GM19043 (cell line): ENCODE measurements at regions not wholly inside any gene's neighbourhood (a gene's known extent, or its start where the extent isn't known, plus 50 kb on each side); places are given as distances from the start of the nearest gene placed in this dataset.
A peak's percentile ranks its signal among the peaks of the same experiment; 100 is the strongest.
"Not testable (repeated sequence)": the region's sequence is repeated elsewhere in the genome, so short reads cannot be mapped to it uniquely, and the experiment has no call there.

ENCODE experiments used
- ATAC-seq: cut with Tn5 transposase; IDR thresholded peaks from one replicate; pipeline ENCODE4 v1.9.1; 2021; ENCODE audit warnings: low read depth; ENCODE audit not compliant: unreplicated experiment

DNA sequence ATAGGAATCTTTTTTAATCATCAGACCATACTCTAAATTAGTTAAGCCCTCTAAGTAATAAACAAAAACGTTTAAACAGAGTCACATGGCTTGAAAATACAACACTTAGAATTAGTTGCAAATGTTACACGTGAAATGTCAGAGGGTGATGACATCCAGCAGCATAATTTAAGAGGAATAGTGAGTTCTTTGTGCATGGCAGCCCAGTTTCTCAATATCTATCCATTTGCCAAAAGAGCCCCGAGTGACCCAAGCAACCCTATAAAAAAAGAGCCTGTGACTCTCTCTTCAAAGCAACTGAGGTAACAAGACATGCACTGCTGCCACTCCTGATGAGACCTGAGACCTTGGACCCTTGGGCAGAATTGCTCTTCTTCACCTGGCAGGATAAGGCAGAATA is 96.9 kb upstream of the RASA1 start:
- ATAC-seq: no peak

DNA sequence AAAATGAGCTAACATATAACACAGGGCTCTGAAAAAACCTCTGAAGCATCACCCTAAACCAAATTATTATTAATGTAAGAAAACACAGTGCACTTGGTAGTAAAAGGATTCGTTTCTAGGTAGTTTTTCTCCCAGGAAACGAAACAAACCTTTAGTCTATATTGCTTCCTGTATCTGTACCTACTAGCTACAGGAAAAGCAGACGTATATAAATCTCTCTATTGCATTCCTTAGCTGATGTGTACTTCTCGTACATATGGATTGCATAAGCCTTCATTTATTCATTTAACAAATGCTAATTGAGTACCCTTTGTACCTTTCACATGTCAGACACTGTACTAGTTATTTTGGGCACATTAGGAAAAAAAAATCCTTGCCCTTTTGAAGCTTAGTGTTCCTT is 85.0 kb upstream of the RASA1 start:
- ATAC-seq: no peak

GRCh38 chr5:87183896-87184295 is 83.8 kb upstream of the RASA1 start:
- no peak for ATAC-seq

GRCh38 chr5:87184605-87185004 is 83.1 kb upstream of the RASA1 start:
- ATAC-seq: no peak

GRCh38 chr5:87185838-87186237 is 81.8 kb upstream of the RASA1 start:
- ATAC-seq: no peak

GRCh38 chr5:87188391-87188790 is 79.3 kb upstream of the RASA1 start:
- ATAC-seq: no peak

- ATAC-seq: no peak
Measured at GRCh38 chr5:87190041-87190440, 77.6 kb upstream of the RASA1 start.

GRCh38 chr5:87190687-87191086 is 77.0 kb upstream of the RASA1 start:
- ATAC-seq: peak; percentile 47

GRCh38 chr5:87191645-87192044 is 76.0 kb upstream of the RASA1 start:
- ATAC-seq: no peak

- ATAC-seq: peak; percentile 49
Measured at GRCh38 chr5:87195104-87195591, 72.5 kb upstream of the RASA1 start.

DNA sequence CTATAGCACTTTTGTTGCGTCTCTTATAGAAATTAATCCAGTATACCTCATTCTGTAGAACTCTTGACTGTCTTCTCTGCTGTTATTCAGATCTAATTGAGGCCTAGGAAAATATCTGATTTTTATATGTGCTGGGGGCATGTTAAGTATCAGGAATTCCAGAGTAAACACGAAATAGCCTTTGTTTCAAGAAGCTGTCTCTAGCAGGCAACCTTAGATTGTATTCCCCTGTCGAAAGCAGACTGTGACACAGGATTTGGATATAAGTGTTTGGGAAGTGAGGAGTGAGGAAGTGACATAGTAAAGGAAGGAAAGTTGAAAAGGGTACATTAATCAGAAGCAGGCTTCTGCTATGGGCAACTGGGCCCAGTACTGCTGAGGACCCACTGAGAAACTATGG is 72.1 kb upstream of the RASA1 start:
- no peak for ATAC-seq

GRCh38 chr5:87198010-87198409 is 69.7 kb upstream of the RASA1 start:
- no peak for ATAC-seq

DNA sequence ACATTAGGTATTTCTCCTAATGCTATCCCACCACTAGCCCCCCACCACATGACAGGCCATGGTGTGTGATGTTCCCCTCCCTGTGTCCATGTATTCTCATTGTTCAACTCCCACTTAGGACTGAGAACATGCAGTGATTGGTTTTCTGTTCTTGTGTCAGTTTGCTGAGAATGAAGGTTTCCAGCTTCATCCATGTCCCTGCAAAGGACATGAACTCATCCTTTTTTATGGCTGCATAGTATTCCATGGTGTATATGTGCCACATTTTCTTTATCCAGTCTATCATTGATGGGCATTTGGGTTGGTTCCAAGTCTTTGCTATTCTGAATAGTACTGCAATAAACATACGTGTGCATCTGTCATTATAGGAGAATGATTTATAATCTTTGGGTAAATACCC is 68.4 kb upstream of the RASA1 start:
- not testable (repeated sequence) for ATAC-seq

- not testable (repeated sequence) for ATAC-seq
Measured at GRCh38 chr5:87199704-87200103, 68.0 kb upstream of the RASA1 start.

DNA sequence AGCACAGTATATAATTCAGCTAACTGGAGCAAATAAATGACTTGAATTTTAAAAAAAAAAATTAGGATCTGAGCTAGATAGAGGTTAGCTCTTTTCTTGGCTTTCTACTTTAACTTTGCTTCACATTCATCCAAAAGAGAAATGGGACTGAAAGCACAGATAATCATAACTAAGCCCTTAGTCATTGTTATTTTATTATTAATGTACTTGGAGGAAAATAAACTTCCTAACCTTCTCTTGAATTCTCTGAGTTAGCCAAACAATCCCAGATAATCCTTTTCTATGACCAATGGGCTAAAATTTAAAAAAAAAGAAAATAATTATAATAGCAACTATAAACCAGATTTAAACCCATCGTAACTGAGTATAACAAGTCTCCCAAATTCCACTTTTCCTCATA is 57.6 kb upstream of the RASA1 start:
- ATAC-seq: no peak

- ATAC-seq: no peak
Measured at GRCh38 chr5:87210743-87211142, 56.9 kb upstream of the RASA1 start.

- no peak for ATAC-seq
Measured at GRCh38 chr5:87211676-87212075, 56.0 kb upstream of the RASA1 start.

- ATAC-seq: not testable (repeated sequence)
Measured at GRCh38 chr5:87212183-87212582, 55.5 kb upstream of the RASA1 start.

DNA sequence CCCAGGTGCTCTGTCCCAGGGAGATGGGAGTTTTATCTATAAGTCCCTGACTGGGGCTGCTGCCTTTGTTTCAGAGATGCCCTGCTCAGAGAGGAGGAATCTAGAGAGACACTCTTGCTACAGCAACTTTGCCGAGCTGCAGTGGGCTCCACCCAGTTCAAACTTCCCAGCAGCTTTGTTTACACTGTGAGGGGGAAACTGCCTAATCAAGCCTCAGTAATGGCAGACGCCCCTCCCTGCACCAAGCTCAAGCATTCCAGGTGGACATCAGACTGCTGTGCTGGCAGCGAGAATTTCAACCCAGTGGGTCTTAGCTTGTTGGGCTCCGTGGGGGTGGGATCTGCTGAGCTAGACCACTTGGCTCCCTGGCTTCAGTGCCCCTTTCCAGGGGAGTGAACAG is 50.2 kb upstream of the RASA1 start:
- not testable (repeated sequence) for ATAC-seq
